GM12878 (cell line): ENCODE measurements at regions not wholly inside any gene's neighbourhood (a gene's known extent, or its start where the extent isn't known, plus 50 kb on each side); places are given as distances from the start of the nearest gene placed in this dataset.

Source experiments
- ATAC-seq: fragments of 200-7000 bp; cut with Tn5 transposase; 3 replicates; pipeline ENCODE4 v1.9.1; 2020; ENCODE audit warnings: mild to moderate bottlenecking, moderate library complexity
- BruUV-seq: library from RNA; stranded (reverse); fragments of 400-500 nt; replicated peaks from 2 replicates; lab custom pipeline; 2021; lab: Mats Ljungman, UMichigan
- CTCF ChIA-PET: fragments of 300-600 bp; sonication (Branson Sonifier 250); formaldehyde crosslinking; extraction: SDS; loops from one replicate; lab custom pipeline; 2021; ENCODE audit warnings: inconsistent platforms; lab: Yijun Ruan, JAX
- POLR2A ChIA-PET: fragments of 350-600 bp; formaldehyde crosslinking; extraction: SDS; loops from one replicate; lab custom pipeline; 2021; ENCODE audit warnings: inconsistent platforms; lab: Charles Lee
- RAD21 ChIA-PET: fragments of 300-600 bp; sonication (Branson Sonifier 250); formaldehyde crosslinking; loops from one replicate; lab custom pipeline; 2023; ENCODE audit warnings: antibody characterized with exemption; ENCODE audit not compliant: unreplicated experiment; lab: Charles Lee
- SMC1A ChIA-PET: fragments of 300-600 bp; sonication (Branson Sonifier 250); formaldehyde crosslinking; loops from one replicate; lab custom pipeline; 2023; ENCODE audit not compliant: unreplicated experiment, uncharacterized antibody; lab: Charles Lee
- DNase-seq: peaks from one replicate; pipeline ENCODE4 v3.0.0-alpha.2; 2011; ENCODE audit warnings: low read depth, low spot score
- FAIRE-seq: peaks from 3 replicates; lab custom pipeline; 2011; peaks lifted over from hg19 to GRCh38; lab: Jason Lieb, UNC
- H2AFZ ChIP-seq: 2 replicates; pipeline ENCODE4 v1.6.0; 2011; ENCODE audit warnings: low read depth, low read length, control low read depth; ENCODE audit not compliant: control insufficient read depth
- H3K27ac ChIP-seq: 2 replicates; pipeline ENCODE4 v1.5.1; 2011; ENCODE audit warnings: control low read depth; ENCODE audit not compliant: control insufficient read depth, insufficient read depth
- H3K27me3 ChIP-seq, 2 experiments: replicated peaks in 1 of 2; 2 replicates each; pipeline versions ENCODE4 v1.6.0 to v1.6.1; 2011; ENCODE audit warnings: low read length in 1 of 2; ENCODE audit not compliant: control insufficient read depth in 2 of 2, insufficient read depth in 2 of 2
- H3K36me3 ChIP-seq, 2 experiments: 2 replicates each; pipeline ENCODE4 v1.5.1; 2011; ENCODE audit warnings: low read length in 1 of 2; ENCODE audit not compliant: control insufficient read depth in 2 of 2, insufficient read depth in 2 of 2
- H3K4me1 ChIP-seq: 2 replicates; pipeline ENCODE4 v1.6.1; 2011; ENCODE audit warnings: mild to moderate bottlenecking, low read length, moderate library complexity, mixed read lengths; ENCODE audit not compliant: control insufficient read depth, insufficient read depth
- H3K4me2 ChIP-seq: 2 replicates; pipeline ENCODE4 v1.6.0; 2011; ENCODE audit warnings: control low read depth; ENCODE audit not compliant: control insufficient read depth, insufficient read depth
- H3K4me3 ChIP-seq: fragments of 200-600 bp; sonication (generic); 2 replicates; pipeline ENCODE4 v1.5.1; 2016
- H3K79me2 ChIP-seq: 2 replicates; pipeline ENCODE4 v1.6.0; 2011; ENCODE audit warnings: low read length; ENCODE audit not compliant: control insufficient read depth, insufficient read depth
- H3K9ac ChIP-seq: 2 replicates; pipeline ENCODE4 v1.8.0; 2011; ENCODE audit warnings: low read length, control low read depth, mixed read lengths; ENCODE audit not compliant: control insufficient read depth, insufficient read depth
- H3K9me3 ChIP-seq: replicated peaks from 3 replicates; pipeline ENCODE4 v1.5.1; 2011; ENCODE audit warnings: mild to moderate bottlenecking, low read length; ENCODE audit not compliant: control insufficient read depth, insufficient read depth
- H4K20me1 ChIP-seq: 2 replicates; pipeline ENCODE4 v1.6.0; 2011; ENCODE audit not compliant: control insufficient read depth, insufficient read depth
- CHD1 ChIP-seq: IDR thresholded peaks from 2 replicates; pipeline ENCODE4 v1.6.1; 2012; ENCODE audit warnings: low read depth, low read length, improper control_type of control experiment
- FOXM1 ChIP-seq: IDR thresholded peaks from 2 replicates; pipeline ENCODE4 v1.6.1; 2012; ENCODE audit warnings: low read depth, mild to moderate bottlenecking, inconsistent platforms, low read length, moderate library complexity
- MEF2A ChIP-seq: IDR thresholded peaks from 2 replicates; pipeline ENCODE4 v1.6.1; 2011; ENCODE audit warnings: low read depth, mild to moderate bottlenecking, low read length, moderate library complexity; ENCODE audit not compliant: insufficient read depth
- ZNF384 ChIP-seq: IDR thresholded peaks from 2 replicates; pipeline ENCODE4 v1.6.1; 2012; ENCODE audit warnings: low read depth, mild to moderate bottlenecking, low read length, improper control_type of control experiment, borderline replicate concordance
- WGBS: methylation state at CpG from one replicate; pipeline ENCODE4 v1.1.6; 2016; ENCODE audit warnings: low lambda C conversion rate; ENCODE audit not compliant: insufficient replicate concordance, insufficient coverage; ENCODE audit errors: missing lambda C conversion rate; 5-methylcytosine and 5-hydroxymethylcytosine counted together
- in situ Hi-C: fragments of 300-500 bp; cut with MboI; formaldehyde crosslinking; loops from 9 replicates; pipeline ENCODE4 v1.14.3; 2018; ENCODE audit warnings: mixed read lengths
- intact Hi-C: fragments of 100-400 bp; cut with micrococcal nuclease; formaldehyde crosslinking; loops from one replicate; pipeline ENCODE4 v1.14.2; 2022; ENCODE audit not compliant: unreplicated experiment
- TF ChIP-seq, protein P1 (sequence below): fragments of 450-650 bp; IDR thresholded peaks from 2 replicates; pipeline ENCODE4 v1.6.1; 2017; ENCODE audit warnings: mild to moderate bottlenecking, moderate library complexity

DNA sequence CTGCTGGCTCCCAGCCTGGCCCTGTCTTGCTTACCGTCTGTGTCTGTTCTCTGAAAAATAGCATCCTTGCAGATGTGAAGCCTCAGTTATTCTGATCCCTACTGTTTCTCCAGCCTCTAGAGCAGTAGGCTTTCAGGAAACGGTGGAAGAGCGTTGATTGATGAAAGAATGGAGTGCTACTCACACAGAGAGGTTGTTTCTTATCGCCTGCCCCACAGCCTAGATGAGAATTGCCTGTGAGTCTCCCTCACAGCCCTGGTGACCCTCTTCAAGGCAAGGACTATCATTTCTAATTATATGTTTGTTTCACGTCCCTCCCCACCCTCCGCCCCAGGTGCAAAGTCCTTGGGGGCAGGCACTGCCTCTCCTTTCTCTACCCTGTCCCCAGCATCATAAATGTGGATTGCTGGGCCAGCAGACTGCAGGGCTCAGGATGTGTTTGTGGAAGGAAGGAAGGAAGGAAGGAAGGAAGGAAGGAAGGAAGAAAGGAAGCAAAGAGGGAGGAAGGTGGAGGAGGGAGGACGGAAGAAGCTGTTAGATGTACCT is 575.3 kb upstream of the B3GAT1 start:
- Histone ChIP-seq H2AFZ (no peak overlapping the region), H3K36me3 (no peaks in the 10 kb centered on the region), H3K4me1 (no peaks in the 10 kb centered on the region), H3K9ac (no peak overlapping the region), H4K20me1 (no peaks in the 10 kb centered on the region), H3K4me2 (no peak overlapping the region), H3K27ac (no peak overlapping the region), H3K4me3 (no peak overlapping the region), H3K27me3 (no peaks in the 10 kb centered on the region; a peak in 1 of 4 replicates), H3K79me2 (no peaks in the 10 kb centered on the region), H3K9me3 (no peaks in the 10 kb centered on the region)
- in situ Hi-C loops, result no loop called here
- intact Hi-C loops, result no loop called here
- RAD21 ChIA-PET, result no interaction called here
- no peak for FAIRE-seq
- BruUV-seq, result no TSS peak
- SMC1A ChIA-PET, result no interaction called here
- 8% methylated on average over 7 of the region's 7 CpGs for WGBS
- DNase-seq, result no peak
- TF ChIP-seq ZNF384 (no peak), MEF2A (no peak), FOXM1 (no peak), CHD1 (no peak)
- TF ChIP-seq, protein P1, sequence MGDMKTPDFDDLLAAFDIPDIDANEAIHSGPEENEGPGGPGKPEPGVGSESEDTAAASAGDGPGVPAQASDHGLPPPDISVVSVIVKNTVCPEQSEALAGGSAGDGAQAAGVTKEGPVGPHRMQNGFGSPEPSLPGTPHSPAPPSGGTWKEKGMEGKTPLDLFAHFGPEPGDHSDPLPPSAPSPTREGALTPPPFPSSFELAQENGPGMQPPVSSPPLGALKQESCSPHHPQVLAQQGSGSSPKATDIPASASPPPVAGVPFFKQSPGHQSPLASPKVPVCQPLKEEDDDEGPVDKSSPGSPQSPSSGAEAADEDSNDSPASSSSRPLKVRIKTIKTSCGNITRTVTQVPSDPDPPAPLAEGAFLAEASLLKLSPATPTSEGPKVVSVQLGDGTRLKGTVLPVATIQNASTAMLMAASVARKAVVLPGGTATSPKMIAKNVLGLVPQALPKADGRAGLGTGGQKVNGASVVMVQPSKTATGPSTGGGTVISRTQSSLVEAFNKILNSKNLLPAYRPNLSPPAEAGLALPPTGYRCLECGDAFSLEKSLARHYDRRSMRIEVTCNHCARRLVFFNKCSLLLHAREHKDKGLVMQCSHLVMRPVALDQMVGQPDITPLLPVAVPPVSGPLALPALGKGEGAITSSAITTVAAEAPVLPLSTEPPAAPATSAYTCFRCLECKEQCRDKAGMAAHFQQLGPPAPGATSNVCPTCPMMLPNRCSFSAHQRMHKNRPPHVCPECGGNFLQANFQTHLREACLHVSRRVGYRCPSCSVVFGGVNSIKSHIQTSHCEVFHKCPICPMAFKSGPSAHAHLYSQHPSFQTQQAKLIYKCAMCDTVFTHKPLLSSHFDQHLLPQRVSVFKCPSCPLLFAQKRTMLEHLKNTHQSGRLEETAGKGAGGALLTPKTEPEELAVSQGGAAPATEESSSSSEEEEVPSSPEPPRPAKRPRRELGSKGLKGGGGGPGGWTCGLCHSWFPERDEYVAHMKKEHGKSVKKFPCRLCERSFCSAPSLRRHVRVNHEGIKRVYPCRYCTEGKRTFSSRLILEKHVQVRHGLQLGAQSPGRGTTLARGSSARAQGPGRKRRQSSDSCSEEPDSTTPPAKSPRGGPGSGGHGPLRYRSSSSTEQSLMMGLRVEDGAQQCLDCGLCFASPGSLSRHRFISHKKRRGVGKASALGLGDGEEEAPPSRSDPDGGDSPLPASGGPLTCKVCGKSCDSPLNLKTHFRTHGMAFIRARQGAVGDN, result no peak
- no peak for ATAC-seq
- CTCF ChIA-PET, result no interaction called here
- POLR2A ChIA-PET, result no interaction called here
